HG02623 (cell line): ENCODE measurements at regions not wholly inside any gene's neighbourhood (a gene's known extent, or its start where the extent isn't known, plus 50 kb on each side); places are given as distances from the start of the nearest gene placed in this dataset.
"Not testable (repeated sequence)": the region's sequence is repeated elsewhere in the genome, so short reads cannot be mapped to it uniquely, and the experiment has no call there.

Experiments
- ATAC-seq: cut with Tn5 transposase; IDR thresholded peaks from one replicate; pipeline ENCODE4 v1.9.1; 2021; ENCODE audit warnings: moderate library complexity; ENCODE audit not compliant: unreplicated experiment

DNA sequence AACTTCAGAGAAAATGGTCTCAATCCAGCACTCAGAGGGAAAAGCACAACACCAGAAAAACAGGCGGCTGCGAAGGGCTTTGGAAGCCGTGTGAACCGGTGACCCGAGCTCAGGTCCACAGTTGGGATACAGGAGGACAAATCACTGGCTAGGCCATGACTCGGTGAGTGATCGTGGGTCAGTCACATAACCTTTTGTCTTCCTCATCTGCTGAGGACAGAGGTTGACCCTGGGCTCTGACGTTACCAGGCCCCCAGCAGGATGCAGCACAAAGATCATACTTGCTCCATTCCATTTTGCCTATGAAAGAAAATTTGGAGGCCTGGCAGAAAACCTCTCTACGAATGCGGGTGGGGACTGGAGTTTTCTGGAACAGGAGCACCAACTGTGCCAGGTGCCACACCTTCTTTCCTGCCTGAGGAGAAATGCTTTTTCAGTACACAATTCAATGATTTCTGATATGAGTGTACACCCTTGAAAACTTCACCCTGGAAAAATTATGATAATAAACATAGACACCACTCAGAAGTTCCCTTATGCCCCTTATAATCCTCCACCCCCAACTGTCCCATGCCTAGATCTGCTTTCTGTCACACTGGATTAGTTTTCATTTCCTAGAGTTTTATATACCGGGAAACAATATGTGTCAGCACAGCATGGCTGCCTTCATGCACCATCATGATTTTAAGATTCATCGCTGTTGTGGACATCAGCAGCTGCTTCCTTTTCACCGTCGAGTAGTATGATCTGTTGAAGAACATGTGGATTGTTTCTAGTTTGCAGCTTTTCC is 85.3 kb upstream of the RALGAPA2 start:
- no peak for ATAC-seq

- no peak for ATAC-seq
Measured at GRCh38 chr20:20796766-20797440, 84.5 kb upstream of the RALGAPA2 start.

DNA sequence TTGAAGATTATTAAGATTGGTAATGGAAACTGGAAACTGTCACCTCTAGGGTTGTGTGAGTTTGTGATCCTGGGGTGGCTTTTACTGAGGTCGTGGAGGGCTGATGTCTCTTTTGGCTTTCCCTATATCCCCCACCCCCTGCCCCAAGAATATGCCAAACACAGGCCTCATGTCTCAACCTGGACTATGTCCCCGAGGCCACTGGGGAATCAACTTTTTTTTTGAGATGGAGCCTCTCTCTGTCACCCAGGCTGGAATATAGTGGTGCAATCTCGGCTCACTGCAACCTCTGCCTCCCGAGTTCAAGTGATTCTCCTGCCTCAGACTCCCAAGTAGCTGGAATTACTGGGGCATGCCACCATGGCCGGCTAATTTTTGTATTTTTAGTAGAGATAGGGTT is 83.3 kb upstream of the RALGAPA2 start:
- ATAC-seq: no peak

DNA sequence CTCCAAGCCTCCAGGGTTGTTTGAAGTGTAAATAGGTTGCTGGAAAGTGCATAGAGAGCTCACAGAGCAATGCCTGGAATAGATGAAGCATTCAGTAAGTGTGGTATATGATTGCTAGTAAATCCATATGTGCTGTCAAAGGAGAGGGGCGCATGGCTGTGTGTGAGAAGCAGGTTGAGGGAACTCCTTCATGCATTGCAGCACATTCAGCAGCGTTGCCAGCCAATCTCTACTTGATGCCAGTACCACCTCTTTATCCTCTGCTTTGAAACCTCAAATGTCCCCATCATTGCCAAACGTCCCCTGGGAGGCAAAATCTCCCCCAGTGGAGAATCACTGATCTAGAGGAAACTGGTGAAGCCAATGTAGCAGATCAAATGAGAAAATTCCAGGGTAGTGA is 82.7 kb upstream of the RALGAPA2 start:
- no peak for ATAC-seq

DNA sequence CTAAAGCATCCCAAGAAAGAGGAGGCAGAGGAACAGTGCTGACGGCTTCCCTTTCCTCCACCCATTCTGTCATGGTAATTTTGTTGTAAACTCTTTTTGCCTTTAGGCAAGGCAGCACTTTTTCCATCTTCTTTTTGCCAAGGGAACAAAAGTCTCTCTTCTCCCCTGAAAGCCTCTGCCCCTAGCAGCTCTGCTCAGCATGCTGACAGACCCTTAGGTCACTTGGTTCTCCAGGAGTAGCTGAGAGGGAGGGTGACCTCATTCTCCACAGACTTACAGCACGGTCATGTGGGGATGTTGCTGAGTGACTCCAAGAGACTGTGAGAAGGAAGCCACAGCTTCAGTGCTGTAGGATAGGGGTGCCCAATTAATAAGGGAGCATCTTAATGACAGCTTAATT is 81.1 kb upstream of the RALGAPA2 start:
- ATAC-seq: no peak

DNA sequence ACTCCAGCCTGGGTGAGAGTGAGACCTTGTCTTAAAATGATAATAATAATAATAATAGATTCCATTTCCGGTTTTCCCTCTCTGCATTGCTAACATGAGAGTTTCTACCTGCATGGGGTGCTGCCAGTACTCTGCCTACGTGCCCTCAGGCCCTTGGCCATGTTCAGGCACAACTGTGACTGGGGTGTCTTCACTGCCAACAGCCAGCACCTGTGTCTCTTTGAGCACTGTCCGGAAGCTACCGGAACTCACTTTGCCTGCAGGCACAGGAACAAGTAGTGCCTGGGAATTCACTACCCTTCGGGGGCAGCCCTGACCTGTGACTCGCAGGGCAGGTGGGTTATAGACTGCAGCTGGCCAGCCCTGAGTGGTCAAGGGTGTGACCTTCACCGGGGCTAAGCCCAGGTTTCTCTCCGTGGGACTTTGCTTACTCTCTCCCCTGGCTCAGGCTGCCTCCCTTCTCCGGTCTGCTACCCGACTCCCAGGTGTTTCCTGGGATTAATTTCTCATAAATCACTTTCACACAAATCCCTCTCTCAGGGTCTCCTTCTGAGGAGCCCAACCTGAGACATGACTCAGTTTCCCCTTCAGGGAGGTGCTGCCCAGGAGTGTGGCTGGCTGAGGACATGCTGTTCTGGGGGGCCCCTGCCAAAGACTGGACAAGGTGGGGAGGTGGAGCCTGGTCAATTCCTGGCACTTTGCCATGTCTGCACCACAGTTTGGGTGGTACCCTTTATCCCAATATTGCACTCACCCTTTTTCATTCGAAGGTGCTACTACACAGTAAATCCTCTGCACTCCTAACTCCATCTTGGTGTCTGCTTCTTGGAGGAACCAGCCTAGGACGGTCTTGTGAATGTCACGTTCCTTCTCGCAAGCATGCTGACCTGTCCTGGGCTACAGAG is 79.5 kb upstream of the RALGAPA2 start:
- no peak for ATAC-seq

GRCh38 chr20:20788308-20788707 is 75.9 kb upstream of the RALGAPA2 start:
- ATAC-seq: no peak

- no peak for ATAC-seq
Measured at GRCh38 chr20:20786428-20786827, 74.0 kb upstream of the RALGAPA2 start.

DNA sequence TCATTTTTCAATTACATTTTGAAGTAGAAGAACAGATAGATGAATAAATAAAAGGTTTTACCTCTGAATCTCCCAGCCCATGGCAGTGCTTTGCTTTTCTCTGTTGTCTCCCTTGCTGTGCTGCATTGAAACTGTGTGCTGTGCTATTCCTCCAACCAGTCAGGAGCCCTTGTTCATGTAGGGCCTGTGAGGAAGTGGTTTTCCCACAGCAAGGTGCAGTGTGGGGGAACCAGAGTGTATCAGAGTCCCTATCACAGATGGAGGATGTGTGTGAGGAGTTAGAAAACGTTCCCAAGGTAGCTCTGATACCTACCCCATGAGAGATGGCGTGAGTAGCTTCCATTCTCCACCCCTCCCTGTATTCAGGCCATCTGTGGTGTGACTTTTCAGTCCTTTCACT is 72.8 kb upstream of the RALGAPA2 start:
- ATAC-seq: no peak

DNA sequence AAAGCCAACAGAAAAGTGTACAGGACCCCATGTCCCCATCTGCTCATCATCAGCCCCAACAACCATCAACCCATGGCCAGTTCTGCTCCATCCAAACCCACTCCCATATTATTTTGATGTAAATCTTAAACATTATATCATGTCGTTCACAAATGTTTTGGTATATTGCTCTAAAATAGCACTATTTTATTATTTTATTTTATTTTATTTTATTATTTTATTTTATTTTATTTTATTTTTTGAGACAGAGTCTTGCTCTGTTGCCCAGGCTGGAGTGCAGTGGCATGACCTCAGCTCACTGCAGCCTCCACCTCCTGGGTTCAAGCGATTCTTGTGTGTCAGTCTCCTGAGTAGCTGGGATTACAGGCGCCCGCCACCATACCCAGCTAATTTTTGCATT is 72.0 kb upstream of the RALGAPA2 start:
- not testable (repeated sequence) for ATAC-seq

DNA sequence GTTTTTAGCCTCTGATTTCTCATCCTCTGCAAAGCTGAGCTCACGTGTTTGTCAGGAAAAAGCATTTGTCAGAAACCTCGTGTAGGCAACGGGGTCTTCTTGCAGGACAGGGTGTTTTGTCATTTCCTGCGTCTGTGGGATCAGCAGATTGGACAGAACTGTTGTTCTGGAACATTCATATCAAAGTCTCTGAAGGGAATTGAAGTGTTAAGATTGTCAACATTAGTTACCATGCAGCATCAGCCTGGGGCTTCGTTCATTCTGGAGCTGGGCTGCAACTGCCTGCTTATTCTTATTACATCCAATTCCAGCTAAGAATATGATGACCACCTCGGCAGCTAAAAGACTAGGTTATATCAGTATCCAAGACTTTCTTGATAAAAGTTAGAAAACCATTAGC is 71.0 kb upstream of the RALGAPA2 start:
- ATAC-seq: no peak

- no peak for ATAC-seq
Measured at GRCh38 chr20:20782755-20783154, 70.3 kb upstream of the RALGAPA2 start.

GRCh38 chr20:20782231-20782630 is 69.8 kb upstream of the RALGAPA2 start:
- ATAC-seq: no peak

DNA sequence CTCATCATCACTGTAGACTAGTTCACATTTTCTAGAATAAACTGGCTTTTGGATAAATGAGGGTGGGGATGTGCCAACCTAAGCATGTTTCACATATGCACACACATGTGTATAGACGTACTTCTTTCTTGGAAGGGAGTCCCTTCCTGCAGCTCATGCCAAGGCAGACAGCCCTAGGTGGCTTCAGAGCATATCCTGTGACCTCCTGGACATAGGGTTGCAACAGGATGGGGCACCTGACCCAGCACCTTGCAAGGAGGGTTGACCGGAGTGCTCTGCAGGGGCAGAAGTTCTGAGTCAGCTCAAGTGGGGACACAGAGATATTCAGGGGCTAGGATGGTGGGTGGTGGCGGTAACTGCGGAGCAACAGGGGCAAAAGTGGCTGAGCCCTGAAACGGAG is 68.6 kb upstream of the RALGAPA2 start:
- ATAC-seq: no peak

- ATAC-seq: no peak
Measured at GRCh38 chr20:20780127-20780824, 67.8 kb upstream of the RALGAPA2 start.

DNA sequence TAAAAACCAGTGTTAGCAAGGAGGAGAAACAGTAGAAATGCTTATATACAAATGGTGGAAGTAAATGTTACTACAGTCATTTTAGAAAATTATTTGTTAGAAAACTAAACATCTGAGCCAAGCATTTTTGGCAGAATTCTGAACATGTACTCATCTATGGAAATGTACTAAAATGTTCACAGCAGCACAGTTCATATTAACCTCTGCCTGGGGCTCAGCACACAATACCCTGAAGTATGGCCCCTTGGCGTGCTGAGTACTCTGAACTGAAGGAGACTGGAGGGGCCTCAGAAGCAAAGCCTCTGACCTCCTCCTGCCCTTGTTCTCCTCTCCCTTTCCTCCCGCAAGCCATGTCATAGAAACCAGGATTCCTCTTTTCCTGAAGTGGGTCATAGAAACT is 66.2 kb upstream of the RALGAPA2 start:
- no peak for ATAC-seq

DNA sequence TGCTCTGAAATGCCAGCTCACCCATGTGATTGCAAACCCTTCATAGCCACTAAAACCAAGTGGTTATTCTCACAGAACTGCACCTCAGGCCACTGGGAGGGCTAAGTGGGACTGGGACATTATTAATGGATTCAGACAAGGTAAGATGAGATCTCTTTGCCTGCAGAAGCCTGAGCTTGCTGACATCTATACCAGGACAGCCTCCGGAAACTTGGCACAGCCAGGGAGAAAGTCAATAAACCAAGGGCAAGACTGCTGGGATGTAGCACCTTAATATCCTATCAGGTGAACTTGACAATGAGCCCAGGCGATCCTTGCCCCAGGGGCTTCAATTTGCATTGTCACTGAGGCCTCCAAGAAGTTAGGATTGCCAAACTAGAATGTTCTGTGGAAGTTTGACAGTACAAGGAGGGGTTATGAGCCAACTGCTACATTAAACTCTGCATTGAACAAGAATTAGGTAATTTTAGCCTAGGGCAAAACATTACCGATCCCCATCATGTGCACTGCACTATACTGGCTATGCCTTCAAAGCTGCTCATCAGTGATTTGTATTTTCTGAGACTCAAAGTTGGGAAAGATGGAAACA is 60.1 kb upstream of the RALGAPA2 start:
- no peak for ATAC-seq

- ATAC-seq: no peak
Measured at GRCh38 chr20:20768202-20768815, 55.9 kb upstream of the RALGAPA2 start.

- no peak for ATAC-seq
Measured at GRCh38 chr20:20765696-20766365, 53.4 kb upstream of the RALGAPA2 start.

- ATAC-seq: no peak
Measured at GRCh38 chr20:20763650-20764049, 51.2 kb upstream of the RALGAPA2 start.
